H1 (cell line): ENCODE measurements at regions not wholly inside any gene's neighbourhood (a gene's known extent, or its start where the extent isn't known, plus 50 kb on each side); places are given as distances from the start of the nearest gene placed in this dataset.

Experiments
- TAF7 ChIP-seq: optimal IDR thresholded peaks from 2 replicates; pipeline ENCODE3; 2011; ENCODE audit warnings: low read depth, mild to moderate bottlenecking, inconsistent platforms, low read length, moderate library complexity, borderline replicate concordance
- TF ChIP-seq, protein P1 (sequence below), 3 experiments: IDR thresholded peaks; 1 replicate in 2 of 3; 2 replicates in 1 of 3; pipeline versions ENCODE4 v1.5.1 to v1.6.1; 2011; ENCODE audit warnings: low read length in 3 of 3, mild to moderate bottlenecking in 3 of 3, inconsistent platforms in 2 of 3, low read depth in 1 of 3, moderate library complexity in 1 of 3; ENCODE audit not compliant: insufficient read depth in 1 of 3; ENCODE audit errors: control extremely low read depth in 1 of 3
- TF ChIP-seq, protein P2 (sequence below): fragments of 300-600 bp; sonication (generic); IDR thresholded peaks from 2 replicates; pipeline ENCODE4 v1.7.1; 2012; ENCODE audit warnings: low read length, moderate library complexity, mild to moderate bottlenecking, inconsistent platforms; ENCODE audit not compliant: insufficient replicate concordance

DNA sequence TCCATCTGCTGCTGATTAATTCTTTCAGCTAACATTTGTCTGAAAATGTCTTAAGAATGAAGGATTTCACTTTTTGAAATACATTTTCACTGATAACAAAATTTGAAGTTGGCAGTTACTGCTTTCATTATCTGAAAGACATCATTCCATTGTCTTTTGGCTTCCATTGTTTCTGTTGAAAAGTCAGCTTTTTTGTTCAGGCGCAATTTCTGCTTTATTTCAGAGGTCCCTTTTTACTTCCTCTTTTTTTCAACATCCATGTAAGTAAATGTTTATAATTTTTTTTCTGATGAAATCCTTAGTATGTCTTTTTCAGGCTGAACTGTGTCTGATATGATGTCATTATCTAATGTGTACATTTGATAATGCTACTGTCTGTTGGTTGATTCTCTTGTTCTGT is 184.2 kb downstream of the RND3 start (continued):
- TF ChIP-seq, protein P1, sequence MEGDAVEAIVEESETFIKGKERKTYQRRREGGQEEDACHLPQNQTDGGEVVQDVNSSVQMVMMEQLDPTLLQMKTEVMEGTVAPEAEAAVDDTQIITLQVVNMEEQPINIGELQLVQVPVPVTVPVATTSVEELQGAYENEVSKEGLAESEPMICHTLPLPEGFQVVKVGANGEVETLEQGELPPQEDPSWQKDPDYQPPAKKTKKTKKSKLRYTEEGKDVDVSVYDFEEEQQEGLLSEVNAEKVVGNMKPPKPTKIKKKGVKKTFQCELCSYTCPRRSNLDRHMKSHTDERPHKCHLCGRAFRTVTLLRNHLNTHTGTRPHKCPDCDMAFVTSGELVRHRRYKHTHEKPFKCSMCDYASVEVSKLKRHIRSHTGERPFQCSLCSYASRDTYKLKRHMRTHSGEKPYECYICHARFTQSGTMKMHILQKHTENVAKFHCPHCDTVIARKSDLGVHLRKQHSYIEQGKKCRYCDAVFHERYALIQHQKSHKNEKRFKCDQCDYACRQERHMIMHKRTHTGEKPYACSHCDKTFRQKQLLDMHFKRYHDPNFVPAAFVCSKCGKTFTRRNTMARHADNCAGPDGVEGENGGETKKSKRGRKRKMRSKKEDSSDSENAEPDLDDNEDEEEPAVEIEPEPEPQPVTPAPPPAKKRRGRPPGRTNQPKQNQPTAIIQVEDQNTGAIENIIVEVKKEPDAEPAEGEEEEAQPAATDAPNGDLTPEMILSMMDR (IDR thresholded peaks at IDR 0.05; ENCODE audit: control extremely low read depth in 1 of 3, insufficient read depth in 1 of 3, low read depth in 1 of 3, low read length in 3 of 3), result no peak
- TF ChIP-seq, protein P2, sequence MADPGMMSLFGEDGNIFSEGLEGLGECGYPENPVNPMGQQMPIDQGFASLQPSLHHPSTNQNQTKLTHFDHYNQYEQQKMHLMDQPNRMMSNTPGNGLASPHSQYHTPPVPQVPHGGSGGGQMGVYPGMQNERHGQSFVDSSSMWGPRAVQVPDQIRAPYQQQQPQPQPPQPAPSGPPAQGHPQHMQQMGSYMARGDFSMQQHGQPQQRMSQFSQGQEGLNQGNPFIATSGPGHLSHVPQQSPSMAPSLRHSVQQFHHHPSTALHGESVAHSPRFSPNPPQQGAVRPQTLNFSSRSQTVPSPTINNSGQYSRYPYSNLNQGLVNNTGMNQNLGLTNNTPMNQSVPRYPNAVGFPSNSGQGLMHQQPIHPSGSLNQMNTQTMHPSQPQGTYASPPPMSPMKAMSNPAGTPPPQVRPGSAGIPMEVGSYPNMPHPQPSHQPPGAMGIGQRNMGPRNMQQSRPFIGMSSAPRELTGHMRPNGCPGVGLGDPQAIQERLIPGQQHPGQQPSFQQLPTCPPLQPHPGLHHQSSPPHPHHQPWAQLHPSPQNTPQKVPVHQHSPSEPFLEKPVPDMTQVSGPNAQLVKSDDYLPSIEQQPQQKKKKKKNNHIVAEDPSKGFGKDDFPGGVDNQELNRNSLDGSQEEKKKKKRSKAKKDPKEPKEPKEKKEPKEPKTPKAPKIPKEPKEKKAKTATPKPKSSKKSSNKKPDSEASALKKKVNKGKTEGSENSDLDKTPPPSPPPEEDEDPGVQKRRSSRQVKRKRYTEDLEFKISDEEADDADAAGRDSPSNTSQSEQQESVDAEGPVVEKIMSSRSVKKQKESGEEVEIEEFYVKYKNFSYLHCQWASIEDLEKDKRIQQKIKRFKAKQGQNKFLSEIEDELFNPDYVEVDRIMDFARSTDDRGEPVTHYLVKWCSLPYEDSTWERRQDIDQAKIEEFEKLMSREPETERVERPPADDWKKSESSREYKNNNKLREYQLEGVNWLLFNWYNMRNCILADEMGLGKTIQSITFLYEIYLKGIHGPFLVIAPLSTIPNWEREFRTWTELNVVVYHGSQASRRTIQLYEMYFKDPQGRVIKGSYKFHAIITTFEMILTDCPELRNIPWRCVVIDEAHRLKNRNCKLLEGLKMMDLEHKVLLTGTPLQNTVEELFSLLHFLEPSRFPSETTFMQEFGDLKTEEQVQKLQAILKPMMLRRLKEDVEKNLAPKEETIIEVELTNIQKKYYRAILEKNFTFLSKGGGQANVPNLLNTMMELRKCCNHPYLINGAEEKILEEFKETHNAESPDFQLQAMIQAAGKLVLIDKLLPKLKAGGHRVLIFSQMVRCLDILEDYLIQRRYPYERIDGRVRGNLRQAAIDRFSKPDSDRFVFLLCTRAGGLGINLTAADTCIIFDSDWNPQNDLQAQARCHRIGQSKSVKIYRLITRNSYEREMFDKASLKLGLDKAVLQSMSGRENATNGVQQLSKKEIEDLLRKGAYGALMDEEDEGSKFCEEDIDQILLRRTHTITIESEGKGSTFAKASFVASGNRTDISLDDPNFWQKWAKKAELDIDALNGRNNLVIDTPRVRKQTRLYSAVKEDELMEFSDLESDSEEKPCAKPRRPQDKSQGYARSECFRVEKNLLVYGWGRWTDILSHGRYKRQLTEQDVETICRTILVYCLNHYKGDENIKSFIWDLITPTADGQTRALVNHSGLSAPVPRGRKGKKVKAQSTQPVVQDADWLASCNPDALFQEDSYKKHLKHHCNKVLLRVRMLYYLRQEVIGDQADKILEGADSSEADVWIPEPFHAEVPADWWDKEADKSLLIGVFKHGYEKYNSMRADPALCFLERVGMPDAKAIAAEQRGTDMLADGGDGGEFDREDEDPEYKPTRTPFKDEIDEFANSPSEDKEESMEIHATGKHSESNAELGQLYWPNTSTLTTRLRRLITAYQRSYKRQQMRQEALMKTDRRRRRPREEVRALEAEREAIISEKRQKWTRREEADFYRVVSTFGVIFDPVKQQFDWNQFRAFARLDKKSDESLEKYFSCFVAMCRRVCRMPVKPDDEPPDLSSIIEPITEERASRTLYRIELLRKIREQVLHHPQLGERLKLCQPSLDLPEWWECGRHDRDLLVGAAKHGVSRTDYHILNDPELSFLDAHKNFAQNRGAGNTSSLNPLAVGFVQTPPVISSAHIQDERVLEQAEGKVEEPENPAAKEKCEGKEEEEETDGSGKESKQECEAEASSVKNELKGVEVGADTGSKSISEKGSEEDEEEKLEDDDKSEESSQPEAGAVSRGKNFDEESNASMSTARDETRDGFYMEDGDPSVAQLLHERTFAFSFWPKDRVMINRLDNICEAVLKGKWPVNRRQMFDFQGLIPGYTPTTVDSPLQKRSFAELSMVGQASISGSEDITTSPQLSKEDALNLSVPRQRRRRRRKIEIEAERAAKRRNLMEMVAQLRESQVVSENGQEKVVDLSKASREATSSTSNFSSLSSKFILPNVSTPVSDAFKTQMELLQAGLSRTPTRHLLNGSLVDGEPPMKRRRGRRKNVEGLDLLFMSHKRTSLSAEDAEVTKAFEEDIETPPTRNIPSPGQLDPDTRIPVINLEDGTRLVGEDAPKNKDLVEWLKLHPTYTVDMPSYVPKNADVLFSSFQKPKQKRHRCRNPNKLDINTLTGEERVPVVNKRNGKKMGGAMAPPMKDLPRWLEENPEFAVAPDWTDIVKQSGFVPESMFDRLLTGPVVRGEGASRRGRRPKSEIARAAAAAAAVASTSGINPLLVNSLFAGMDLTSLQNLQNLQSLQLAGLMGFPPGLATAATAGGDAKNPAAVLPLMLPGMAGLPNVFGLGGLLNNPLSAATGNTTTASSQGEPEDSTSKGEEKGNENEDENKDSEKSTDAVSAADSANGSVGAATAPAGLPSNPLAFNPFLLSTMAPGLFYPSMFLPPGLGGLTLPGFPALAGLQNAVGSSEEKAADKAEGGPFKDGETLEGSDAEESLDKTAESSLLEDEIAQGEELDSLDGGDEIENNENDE, result no peak
- TF ChIP-seq TAF7, result no peak
